ENCODE measurements at regions not wholly inside any gene's neighbourhood (a gene's known extent, or its start where the extent isn't known, plus 50 kb on each side); places are given as distances from the start of the nearest gene placed in this dataset.
"Not testable (repeated sequence)": the region's sequence is repeated elsewhere in the genome, so short reads cannot be mapped to it uniquely, and the experiment has no call there.

DNA sequence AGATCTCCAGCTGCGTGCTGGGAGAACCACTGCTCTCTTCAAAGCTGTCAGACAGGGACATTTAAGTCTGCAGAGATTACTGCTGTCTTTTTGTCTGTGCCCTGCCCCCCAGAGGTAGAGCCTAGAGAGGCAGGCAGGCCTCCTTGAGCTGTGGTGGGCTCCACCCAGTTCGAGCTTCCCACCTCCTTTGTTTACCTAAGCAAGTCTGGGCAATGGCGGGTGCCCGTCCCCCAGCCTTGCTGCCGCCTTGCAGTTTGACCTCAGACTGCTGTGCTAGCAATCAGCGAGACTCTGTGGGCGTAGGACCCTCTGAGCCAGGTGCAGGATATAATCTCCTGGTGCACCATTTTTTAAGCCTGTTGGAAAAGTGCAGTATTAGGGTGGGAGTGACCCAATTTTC, 128.6 kb downstream of the ACTR3 start:
- intact Hi-C loops (cut with DNase I; ENCODE audit: low total_unique reads); H3K4me3 ChIP-seq (ENCODE audit: low read depth, poor library complexity, severe bottlenecking); DNase-seq (ENCODE audit: low spot score in 2 of 2): not testable (repeated sequence)
- 91 to 93% methylated on average over 7 of the region's 7 CpGs for WGBS, 2 donors

DNA sequence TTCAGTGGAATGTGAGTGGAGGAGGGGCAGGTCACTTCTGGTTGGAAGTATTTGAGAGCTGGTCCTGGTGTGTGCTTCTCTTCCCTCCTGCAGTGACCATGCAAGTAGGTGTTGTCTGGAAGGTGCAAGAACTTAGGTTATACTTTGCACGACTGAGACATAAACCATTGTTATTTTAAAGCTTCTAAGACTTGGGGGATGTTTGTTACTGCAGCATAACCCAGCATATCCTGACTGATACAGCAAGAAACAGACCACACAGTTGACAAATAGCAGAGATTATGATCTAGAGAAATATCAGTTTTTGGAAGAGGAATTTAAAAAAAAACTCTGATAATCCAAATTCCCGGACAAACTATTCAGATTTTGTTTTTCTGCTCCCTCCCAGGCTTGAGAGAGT, 130.8 kb downstream of the ACTR3 start:
- TF ChIP-seq POLR2A (IDR thresholded peaks at IDR 0.05) = no peak
- TF ChIP-seq, protein P1, sequence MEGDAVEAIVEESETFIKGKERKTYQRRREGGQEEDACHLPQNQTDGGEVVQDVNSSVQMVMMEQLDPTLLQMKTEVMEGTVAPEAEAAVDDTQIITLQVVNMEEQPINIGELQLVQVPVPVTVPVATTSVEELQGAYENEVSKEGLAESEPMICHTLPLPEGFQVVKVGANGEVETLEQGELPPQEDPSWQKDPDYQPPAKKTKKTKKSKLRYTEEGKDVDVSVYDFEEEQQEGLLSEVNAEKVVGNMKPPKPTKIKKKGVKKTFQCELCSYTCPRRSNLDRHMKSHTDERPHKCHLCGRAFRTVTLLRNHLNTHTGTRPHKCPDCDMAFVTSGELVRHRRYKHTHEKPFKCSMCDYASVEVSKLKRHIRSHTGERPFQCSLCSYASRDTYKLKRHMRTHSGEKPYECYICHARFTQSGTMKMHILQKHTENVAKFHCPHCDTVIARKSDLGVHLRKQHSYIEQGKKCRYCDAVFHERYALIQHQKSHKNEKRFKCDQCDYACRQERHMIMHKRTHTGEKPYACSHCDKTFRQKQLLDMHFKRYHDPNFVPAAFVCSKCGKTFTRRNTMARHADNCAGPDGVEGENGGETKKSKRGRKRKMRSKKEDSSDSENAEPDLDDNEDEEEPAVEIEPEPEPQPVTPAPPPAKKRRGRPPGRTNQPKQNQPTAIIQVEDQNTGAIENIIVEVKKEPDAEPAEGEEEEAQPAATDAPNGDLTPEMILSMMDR (IDR thresholded peaks at IDR 0.05) = no peak
- 69 to 72% methylated on average over 2 of the region's 2 CpGs for WGBS, 2 donors
- no peak for DNase-seq (ENCODE audit: low spot score in 2 of 2)
- intact Hi-C loops (cut with DNase I; ENCODE audit: low total_unique reads) = no loop called here
- H3K4me3 ChIP-seq (ENCODE audit: low read depth, poor library complexity, severe bottlenecking) = no peak overlapping the region

DNA sequence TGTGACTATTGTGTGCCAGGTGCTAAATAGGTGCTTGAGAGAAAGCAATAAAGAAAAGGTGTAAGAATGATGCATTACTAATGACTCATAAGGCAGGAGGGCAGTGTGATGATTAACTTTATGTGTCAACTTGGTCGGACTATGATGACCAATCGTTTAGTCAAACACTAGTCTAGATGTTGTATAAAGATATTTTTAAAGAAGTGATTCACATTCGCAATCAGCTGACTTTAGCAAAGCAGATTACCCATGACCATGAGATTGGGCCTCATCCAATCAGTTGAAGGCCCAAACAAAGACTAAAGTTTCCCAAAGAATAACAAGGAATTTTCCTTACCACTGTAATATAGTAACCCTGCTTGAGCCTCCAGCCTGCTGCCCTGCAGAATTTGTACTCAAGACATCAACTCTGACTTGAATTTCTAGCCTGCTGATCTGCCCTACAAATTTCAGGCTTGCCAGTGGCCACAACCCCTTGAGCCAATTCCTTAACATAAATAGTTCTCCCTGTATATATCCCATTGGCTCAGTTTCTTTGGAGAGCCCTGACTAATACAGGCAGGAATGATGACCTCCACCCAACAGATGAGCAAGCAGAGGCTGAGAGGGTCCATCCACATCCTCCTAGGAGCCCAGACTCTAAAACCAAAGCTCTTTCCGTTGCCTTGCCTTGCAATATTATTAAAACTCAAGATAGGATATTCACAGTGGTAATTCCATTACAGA, 132.6 kb downstream of the ACTR3 start:
- intact Hi-C loops (cut with DNase I; ENCODE audit: low total_unique reads) = no loop called here
- 79 to 83% methylated on average over 4 of the region's 4 CpGs for WGBS, 2 donors
- no peak for DNase-seq (ENCODE audit: low spot score in 2 of 2)
- no peak overlapping the region for H3K4me3 ChIP-seq (ENCODE audit: low read depth, poor library complexity, severe bottlenecking)
- TF ChIP-seq, protein P1 (IDR thresholded peaks at IDR 0.05) = no peak
- no peak for TF ChIP-seq POLR2A (IDR thresholded peaks at IDR 0.05)

DNA sequence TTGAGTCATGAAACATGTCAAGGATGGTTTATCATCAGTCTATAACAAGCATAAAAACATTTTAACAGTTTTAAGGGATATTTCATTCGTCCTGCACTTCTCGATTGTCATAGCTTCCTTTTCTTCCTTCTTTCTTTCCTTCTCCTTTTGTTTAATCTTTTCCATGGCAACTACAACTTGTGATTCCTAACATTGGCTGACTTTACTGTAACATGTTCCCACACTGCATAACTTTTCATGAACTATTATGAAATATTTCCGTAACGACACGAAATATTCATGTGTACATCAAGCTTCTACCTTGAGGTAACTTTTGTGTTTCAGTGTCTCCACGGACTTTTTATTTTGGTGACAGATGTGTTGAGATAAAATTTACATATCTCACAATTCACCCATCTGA, 134.4 kb downstream of the ACTR3 start:
- WGBS, 2 donors = 65 to 70% methylated on average over 6 of the region's 6 CpGs
- no peak overlapping the region for H3K4me3 ChIP-seq (ENCODE audit: low read depth, poor library complexity, severe bottlenecking)
- TF ChIP-seq, protein P1 (IDR thresholded peaks at IDR 0.05) = no peak
- no peak for TF ChIP-seq POLR2A (IDR thresholded peaks at IDR 0.05)
- no peak for DNase-seq (ENCODE audit: low spot score in 2 of 2)
- intact Hi-C loops (cut with DNase I; ENCODE audit: low total_unique reads) = no loop called here

DNA sequence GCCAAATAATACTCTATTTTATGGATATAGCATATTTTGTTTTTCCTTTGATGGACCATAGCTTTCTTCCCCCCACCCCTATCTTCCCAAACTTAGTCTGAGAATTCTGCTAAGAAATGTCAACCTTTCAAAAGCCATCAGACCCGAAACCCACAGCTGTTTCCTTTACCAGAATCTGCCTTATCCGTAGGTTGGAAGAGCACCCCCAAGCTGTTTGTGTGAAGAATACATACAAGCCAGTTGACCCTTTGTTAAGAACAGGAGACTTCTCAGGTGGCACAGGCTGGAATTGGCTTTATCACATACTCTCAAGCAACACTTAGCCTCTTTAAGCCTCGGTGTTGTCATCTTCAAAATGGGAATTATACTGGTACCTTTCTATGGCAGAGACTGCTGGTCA, 135.1 kb downstream of the ACTR3 start:
- no peak for TF ChIP-seq POLR2A (IDR thresholded peaks at IDR 0.05)
- TF ChIP-seq, protein P1 (IDR thresholded peaks at IDR 0.05) = no peak
- H3K4me3 ChIP-seq (ENCODE audit: low read depth, poor library complexity, severe bottlenecking) = no peak overlapping the region
- intact Hi-C loops (cut with DNase I; ENCODE audit: low total_unique reads) = no loop called here
- 77 to 84% methylated on average over 3 of the region's 3 CpGs for WGBS, 2 donors
- DNase-seq (ENCODE audit: low spot score in 2 of 2) = no peak

DNA sequence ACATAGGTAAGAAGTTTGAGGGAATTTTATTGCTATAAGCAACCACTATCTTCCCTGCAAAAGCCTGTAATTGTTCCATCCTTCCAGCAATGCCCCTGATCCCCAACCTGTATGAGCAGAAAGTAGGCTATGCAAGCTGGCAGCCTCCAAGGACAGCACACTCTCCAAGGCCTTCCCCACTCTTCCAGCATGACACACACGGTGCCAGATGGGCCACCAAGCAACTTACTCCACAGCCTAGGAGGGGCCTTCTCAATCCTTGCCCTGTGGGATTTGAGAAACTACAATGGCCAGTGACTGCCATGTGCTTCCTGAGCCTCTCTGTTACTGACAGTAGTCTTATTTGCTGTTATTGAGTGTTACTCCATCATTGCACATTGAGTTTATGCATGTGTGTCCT, 137.5 kb downstream of the ACTR3 start:
- TF ChIP-seq, protein P1 (IDR thresholded peaks at IDR 0.05) = no peak
- no peak for TF ChIP-seq POLR2A (IDR thresholded peaks at IDR 0.05)
- WGBS, 2 donors = 88 to 100% methylated on average over 1 of the region's 1 CpG
- intact Hi-C loops (cut with DNase I; ENCODE audit: low total_unique reads) = no loop called here

More for the DNA sequence above, 137.5 kb downstream of the ACTR3 start:
- H3K4me3 ChIP-seq (ENCODE audit: low read depth, poor library complexity, severe bottlenecking) = no peak overlapping the region
- DNase-seq (ENCODE audit: low spot score in 2 of 2) = no peak

All from lower leg skin (tissue), 4 donors.